Liver (tissue), 2 donors: ENCODE measurements at regions not wholly inside any gene's neighbourhood (a gene's known extent, or its start where the extent isn't known, plus 50 kb on each side); places are given as distances from the start of the nearest gene placed in this dataset.

Source experiments
- CTCF ChIP-seq: fragments of 150-350 bp; IDR thresholded peaks from 2 replicates; pipeline ENCODE4 v1.5.1; 2017; ENCODE audit warnings: improper control_type of control experiment, low read depth, low read length; ENCODE audit not compliant: missing input control
- MAX ChIP-seq: IDR thresholded peaks from 2 replicates; pipeline ENCODE4 v1.6.1; 2016; ENCODE audit warnings: antibody characterized with exemption
- donor health status: healthy.

GRCh38 chr14:94906577-94906976 lies 136.7 kb upstream of the GSC start:
- TF ChIP-seq MAX, result no peak
- TF ChIP-seq CTCF, result no peak
